Activated CD4-positive, CD25-positive, alpha-beta regulatory T cell treated with anti-CD3 and anti-CD28 coated beads, Interleukin-2, amount 50 U/mL, for 24 hours (primary cell): ENCODE measurements at regions not wholly inside any gene's neighbourhood (a gene's known extent, or its start where the extent isn't known, plus 50 kb on each side); places are given as distances from the start of the nearest gene placed in this dataset.

ENCODE experiments used
- ATAC-seq, 2 donors: fragments of 150-1000 bp; cut with Tn5 transposase; one replicate each; pipeline ENCODE4 v1.10.0; 2021; ENCODE audit warnings: mild to moderate bottlenecking in 1 of 2, moderate library complexity in 1 of 2

GRCh38 chr9:113741886-113742854, 133.9 kb upstream of the ZNF618 start:
- no peak for ATAC-seq

DNA sequence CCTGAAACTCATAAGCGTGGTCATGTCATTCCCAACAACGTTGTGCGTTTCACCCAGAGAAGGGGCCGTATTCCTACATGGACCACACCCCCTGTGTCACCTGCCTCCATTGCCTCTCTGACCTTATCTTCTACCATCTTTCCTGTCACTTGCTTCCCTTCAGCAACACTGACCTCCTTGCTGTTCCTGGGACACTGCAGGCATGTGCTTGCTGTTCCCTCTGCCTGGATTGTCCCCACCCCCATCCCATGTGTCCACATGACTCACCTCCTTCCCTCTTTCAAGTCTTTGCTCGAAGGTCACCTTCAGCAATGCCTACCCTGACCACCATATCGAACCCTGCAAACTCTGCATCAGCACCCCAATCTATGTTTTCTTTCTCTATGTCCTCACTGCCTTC, 133.2 kb upstream of the ZNF618 start:
- ATAC-seq = no peak

DNA sequence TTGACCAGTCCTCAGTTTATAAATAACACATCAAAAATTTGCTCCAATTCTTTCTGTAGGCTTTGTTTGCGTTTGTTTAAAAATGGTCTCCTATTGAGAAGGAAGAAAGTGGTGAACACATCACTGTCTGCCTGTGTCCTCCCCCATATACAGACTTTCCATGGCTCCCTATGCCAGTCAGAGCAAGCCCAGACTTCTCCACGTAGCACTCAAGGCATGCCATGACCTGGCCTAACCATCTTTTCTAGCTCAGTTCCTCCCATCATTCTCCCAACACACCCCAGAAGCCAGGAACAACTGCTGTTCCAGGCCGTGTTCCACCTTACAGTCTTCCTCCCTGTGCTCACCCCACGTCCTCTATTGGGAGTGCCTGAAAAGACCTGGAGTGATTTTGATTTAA, 129.6 kb upstream of the ZNF618 start:
- ATAC-seq = no peak

DNA sequence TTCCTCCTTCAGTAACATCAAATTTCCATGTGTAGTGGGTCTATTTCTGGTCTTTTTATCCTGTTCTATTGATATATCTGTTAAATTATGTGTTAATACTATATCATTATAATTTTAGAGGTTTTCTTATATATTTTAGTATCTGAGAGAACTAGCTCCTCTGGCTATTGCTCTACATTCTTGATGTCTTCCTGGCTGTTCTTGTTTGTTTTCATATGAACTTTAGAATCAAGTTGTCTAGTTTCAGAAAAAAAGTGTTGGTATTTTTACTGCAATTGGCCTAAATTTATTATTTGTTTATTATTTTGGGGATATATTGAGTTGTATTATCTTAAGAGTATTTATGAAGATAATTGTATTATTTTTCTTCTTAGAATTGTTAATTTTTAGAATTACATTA, 128.0 kb upstream of the ZNF618 start:
- ATAC-seq = no peak

DNA sequence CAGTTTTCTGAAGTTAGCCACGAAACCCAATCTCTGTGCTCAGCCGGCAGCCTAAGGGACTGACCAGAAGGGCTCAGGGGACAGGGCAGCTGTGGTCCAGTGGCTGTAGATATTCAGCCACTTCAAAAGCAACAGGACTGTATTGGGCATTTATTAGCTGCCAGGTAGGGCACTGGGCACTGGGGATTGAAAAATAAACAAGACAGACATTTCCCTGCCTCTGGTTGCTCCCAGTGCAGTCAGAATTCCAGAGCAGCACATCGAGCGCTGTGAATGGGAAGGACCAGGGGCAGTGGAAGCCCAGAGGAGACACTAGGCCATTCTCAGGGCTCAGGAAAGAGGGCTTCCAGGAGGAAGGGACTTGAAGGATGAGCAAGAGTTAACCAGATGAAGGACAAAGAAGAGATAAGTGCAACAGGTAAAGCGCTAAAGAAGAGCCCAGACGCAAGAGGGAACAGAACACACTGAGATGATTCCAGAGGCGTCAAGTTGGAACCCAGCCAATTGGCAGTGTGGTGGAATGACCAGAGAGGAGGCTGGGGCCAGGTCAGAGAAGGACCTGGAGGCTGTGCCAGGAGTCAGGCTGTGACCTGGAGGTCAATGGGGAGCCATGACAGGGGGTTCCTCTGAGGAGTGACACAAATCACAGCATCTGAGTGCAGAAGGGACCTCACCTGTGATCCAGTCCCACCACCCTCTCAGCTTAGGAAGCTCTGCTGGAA, 122.5 kb upstream of the ZNF618 start:
- ATAC-seq = no peak

DNA sequence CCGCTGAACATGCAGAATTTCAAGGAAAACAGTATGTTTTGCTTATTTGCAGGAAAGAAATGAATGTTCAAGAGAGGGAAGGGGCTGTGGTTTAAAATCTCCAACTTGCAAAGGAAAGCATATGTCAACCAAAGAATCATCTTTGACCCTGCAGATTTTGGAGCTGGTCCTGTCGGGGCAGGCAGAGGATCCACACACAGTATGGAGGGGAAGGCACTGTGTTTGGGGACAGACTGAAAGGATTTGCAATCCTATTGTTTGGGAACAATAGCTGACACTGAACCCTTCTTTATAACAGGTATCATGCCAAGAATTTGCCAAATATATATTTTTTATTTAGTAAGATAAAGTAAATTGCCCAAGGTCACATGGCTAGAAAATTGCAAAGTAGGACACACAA, 121.4 kb upstream of the ZNF618 start:
- ATAC-seq = no peak

GRCh38 chr9:113755433-113755832, 120.7 kb upstream of the ZNF618 start:
- no peak for ATAC-seq

- no peak for ATAC-seq
These were observed 119.5 kb upstream of the ZNF618 start for GRCh38 chr9:113756476-113757192.

GRCh38 chr9:113763429-113763828, 112.7 kb upstream of the ZNF618 start:
- no peak for ATAC-seq

GRCh38 chr9:113764572-113764971, 111.5 kb upstream of the ZNF618 start:
- ATAC-seq = no peak

DNA sequence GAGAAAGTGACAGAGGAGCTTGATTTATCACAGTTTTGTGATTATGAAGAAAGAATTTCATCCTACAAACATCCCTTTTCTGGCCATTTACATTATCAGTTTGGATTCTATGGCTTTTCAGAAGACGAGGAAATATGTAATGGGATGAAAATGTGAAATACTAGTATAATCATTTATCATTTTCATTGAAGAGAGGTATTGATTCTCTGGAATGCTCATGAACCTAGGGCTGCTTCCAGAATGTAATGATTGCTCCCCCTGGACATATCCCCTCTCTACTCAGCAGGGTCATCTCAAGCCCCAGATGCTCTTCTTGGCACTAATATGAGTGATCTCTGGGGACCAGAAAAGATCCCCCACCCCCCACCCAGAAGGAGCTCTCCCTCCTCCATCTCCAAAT, 106.7 kb upstream of the ZNF618 start:
- no peak for ATAC-seq

- no peak for ATAC-seq
These were observed 105.7 kb upstream of the ZNF618 start for GRCh38 chr9:113770396-113770795.

- no peak for ATAC-seq
These were observed 104.9 kb upstream of the ZNF618 start for GRCh38 chr9:113771199-113771598.

DNA sequence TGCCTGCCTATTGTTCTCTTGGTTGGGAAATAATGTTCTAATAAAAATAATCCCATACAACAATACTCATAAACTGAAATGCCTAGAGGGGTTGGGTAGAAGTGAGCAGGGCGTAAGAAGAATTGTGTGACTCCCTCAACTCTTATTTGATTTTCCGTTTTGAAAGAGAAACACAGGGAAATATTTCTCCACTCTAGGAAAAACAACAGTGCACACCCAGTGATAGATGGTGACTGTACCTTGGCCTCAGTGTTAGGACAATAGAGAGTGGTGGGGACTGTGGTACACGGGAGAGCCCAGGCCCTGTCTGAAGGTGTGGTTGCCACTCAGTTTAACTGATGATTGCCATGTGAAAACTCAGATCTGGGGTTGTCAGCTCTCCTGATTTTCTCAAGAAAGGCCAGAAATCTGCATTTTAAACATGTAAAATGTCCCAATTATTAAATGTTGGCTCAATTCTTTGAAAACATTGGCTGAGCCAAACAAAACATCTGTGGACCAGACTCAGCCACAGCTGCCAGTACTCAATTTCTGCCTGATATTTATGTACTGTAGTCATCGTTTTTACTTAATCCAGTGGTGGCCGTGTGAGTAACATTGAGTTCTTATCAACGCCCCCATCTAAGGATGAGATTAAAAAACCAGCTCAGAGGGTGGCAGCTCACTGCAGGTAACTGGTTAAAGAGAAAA, 103.8 kb upstream of the ZNF618 start:
- no peak for ATAC-seq

DNA sequence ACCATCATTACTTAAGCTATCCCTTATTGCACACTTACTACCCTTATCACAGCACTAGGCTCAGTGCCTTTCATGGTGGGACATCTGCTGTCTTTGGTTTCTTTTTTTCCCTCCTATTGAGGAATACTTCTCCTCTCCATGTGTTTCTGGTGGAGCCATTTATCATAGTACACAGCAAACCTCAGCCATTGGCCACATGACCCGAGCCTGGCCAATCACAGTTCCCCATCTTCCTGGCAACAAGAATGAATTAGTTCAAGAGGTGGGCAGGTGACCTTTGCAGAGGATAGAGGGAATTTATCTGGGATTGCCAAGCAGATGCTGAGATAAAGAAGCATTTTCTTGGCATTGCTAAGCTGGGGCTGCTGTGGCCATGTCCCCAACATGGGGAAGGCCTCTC, 101.1 kb upstream of the ZNF618 start:
- no peak for ATAC-seq

GRCh38 chr9:113775749-113776148, 100.4 kb upstream of the ZNF618 start:
- ATAC-seq = no peak

DNA sequence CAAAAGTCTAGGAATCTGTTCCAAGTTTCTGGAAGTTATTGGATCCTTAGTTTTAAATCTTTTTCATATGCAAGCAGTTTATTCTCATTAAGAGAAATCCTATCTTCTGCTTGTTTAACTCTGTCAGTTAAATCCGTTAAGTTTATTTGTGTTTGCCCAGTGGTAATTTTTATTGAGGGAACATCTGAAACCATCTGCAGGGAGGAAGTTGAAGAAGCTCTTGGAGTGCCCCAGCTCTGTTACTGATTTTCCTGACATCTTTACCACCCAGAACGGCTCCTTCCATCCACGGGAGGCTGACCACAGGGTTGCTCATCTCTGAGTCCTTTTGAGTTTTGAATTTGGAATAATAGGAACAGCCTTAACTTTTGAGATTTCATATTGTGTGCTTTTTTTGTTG, 99.9 kb upstream of the ZNF618 start:
- no peak for ATAC-seq

DNA sequence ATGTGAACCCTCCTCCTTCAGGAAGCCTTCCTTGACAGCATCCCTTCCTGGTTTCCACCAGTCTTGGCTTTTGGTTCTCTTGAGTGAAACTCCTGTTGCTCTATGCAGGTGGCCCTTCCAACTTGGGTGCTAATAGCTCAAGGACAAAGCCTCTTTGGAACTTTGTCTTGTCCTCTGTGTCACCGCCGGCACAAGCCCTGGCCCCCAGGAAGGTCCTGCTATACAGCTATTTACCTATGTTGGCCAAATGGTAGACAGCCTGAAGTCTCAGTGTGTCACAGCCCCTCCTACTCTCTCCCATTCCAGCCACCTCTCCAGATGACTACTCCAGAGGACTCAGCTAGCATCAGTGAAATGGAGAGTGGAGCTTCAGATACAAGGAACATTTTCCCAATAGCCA, 94.7 kb upstream of the ZNF618 start:
- no peak for ATAC-seq

GRCh38 chr9:113781896-113782295, 94.2 kb upstream of the ZNF618 start:
- no peak for ATAC-seq

DNA sequence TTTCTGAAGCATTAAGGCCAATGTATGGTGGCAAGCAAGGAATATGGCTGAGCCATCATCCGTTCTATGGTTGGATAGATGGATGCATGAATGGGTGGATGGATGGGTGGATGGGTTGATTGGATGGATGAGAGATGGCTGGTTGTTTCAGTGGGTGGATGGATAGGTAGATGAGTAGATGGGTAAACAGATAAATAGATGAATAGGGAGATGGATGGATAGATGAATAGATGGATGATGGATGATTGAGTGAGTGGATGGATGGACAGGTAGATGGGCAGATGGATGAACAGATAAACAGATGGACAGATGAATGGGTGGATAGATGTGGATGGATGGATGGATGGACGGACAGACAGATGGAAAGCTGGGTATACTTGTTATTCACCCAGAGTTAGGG, 92.6 kb upstream of the ZNF618 start:
- ATAC-seq = no peak

DNA sequence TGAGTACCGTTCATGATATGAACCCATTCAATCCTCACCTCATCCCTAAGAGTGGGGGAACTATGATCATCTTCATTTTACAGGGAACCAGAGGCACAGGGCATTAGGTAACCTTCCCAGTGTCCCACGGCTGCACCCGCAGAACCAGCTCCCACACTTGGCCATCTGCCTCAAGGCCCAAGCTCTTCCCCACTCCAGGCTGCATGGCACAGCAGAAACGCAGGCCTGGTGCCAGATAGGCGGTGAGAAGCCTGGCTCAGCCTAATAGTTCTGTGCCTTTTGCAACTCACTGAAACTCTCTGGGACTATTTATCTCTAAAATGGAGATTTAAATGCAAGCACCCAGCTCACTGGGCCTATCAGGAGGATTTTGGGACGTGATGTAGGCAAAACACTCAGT, 90.8 kb upstream of the ZNF618 start:
- ATAC-seq = no peak

DNA sequence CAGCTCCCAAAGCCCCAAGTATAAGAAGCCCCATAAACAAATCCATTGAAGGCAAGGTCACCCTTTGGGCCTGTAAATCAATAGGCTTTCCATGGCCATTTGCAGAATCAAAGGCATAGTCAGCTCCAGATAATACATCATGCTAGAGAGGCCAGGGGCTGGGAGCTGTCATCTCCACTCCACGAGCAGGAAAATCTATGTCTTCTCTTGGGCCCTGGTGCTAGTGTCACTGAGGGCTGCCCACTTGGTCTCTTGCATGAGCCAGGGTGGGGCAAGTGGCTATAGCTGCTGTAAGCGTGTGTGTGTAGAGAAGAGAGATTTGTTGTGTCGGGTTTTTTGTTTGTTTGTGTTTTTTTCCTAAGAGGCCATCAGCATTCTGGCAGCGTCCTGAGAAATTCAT, 90.0 kb upstream of the ZNF618 start:
- ATAC-seq = no peak

DNA sequence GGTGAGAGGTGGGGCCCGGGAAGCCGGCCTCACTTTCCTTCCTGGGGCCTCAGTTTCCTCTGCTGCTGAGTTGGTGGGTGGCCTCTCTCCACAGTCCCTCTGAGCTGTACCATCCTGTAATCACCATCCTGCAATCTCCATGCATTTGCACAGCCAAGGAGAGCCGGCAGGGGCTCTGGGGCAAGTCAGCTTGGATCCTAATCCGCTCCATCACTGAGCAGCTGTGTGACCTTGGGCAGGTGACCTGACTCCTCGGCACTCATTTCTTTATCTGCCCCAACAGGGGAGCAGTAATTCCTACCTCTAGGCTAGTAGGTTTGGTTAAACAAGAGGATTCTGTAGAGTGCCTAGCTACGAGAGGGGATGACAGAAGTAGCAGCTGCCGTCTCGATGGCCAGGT, 88.2 kb upstream of the ZNF618 start:
- ATAC-seq = no peak
